ENCODE measurements at regions not wholly inside any gene's neighbourhood (a gene's known extent, or its start where the extent isn't known, plus 50 kb on each side); places are given as distances from the start of the nearest gene placed in this dataset.

GRCh38 chr7:86155623-86156022 is 488.1 kb upstream of the GRM3 start:
- no peak for TF ChIP-seq CTCF (conservative IDR thresholded peaks at IDR 0.05 in 1 of 2, IDR thresholded peaks at IDR 0.05 in 1 of 2; ENCODE audit: low read depth in 1 of 2, low read length in 2 of 2)
- TF ChIP-seq EZH2 (IDR thresholded peaks at IDR 0.05; ENCODE audit: low read length, missing control alignments): no peak
